Liver (tissue), 3 donors: ENCODE measurements at regions not wholly inside any gene's neighbourhood (a gene's known extent, or its start where the extent isn't known, plus 50 kb on each side); places are given as distances from the start of the nearest gene placed in this dataset.

Source experiments
- JUND ChIP-seq, 2 donors: IDR thresholded peaks; 2 replicates each; pipeline ENCODE4 v1.6.1; 2016; ENCODE audit warnings: antibody characterized with exemption in 2 of 2
- RAD21 ChIP-seq, 2 donors: IDR thresholded peaks; 2 replicates each; pipeline ENCODE4 v1.6.1; 2016; ENCODE audit warnings: antibody characterized with exemption in 2 of 2, mild to moderate bottlenecking in 2 of 2
- SP1 ChIP-seq: IDR thresholded peaks from 2 replicates; pipeline ENCODE4 v1.6.1; 2018; ENCODE audit warnings: antibody characterized with exemption, mild to moderate bottlenecking
- TAF1 ChIP-seq: conservative IDR thresholded peaks from 2 replicates; pipeline ENCODE4 v1.6.1; 2016; ENCODE audit warnings: antibody characterized with exemption, mild to moderate bottlenecking
- TF ChIP-seq, protein P1 (sequence below): fragments of 150-350 bp; IDR thresholded peaks from 2 replicates; pipeline ENCODE4 v1.5.1; 2017; ENCODE audit warnings: improper control_type of control experiment, low read depth, low read length; ENCODE audit not compliant: missing input control
- TF ChIP-seq, protein P2 (sequence below): IDR thresholded peaks from 2 replicates; pipeline ENCODE4 v1.6.1; 2016; ENCODE audit warnings: antibody characterized with exemption
- TF ChIP-seq, protein P3 (sequence below): IDR thresholded peaks from 2 replicates; pipeline ENCODE4 v1.6.1; 2016; ENCODE audit warnings: antibody characterized with exemption, mild to moderate bottlenecking
- donor health status: healthy.
- donor health status: healthy.

DNA sequence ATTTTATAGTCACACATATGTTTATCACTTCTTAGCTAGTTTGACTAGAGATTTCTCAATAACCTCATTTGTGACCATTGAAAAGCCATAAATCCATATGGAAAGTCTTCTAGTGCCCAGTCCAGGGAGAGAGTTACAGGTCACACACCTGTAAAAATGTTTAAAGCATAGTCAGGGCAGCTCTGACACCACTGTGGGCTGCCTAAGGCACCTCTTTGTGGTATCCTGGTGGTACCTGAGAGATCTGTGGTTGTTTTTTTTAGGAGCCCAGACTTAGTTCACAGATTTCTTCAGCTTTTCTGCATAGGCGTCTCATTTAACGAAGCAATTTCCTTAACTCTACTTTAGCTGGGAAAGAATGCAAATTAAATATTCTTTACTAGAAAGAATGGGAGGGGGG lies 186.6 kb downstream of the CENPW start:
- TF ChIP-seq, protein P1, sequence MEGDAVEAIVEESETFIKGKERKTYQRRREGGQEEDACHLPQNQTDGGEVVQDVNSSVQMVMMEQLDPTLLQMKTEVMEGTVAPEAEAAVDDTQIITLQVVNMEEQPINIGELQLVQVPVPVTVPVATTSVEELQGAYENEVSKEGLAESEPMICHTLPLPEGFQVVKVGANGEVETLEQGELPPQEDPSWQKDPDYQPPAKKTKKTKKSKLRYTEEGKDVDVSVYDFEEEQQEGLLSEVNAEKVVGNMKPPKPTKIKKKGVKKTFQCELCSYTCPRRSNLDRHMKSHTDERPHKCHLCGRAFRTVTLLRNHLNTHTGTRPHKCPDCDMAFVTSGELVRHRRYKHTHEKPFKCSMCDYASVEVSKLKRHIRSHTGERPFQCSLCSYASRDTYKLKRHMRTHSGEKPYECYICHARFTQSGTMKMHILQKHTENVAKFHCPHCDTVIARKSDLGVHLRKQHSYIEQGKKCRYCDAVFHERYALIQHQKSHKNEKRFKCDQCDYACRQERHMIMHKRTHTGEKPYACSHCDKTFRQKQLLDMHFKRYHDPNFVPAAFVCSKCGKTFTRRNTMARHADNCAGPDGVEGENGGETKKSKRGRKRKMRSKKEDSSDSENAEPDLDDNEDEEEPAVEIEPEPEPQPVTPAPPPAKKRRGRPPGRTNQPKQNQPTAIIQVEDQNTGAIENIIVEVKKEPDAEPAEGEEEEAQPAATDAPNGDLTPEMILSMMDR: no peak
- TF ChIP-seq SP1: no peak
- no peak for TF ChIP-seq RAD21 (IDR thresholded peaks at IDR 0.05)
- TF ChIP-seq, protein P2, sequence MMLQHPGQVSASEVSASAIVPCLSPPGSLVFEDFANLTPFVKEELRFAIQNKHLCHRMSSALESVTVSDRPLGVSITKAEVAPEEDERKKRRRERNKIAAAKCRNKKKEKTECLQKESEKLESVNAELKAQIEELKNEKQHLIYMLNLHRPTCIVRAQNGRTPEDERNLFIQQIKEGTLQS: no peak
- TF ChIP-seq, protein P3, sequence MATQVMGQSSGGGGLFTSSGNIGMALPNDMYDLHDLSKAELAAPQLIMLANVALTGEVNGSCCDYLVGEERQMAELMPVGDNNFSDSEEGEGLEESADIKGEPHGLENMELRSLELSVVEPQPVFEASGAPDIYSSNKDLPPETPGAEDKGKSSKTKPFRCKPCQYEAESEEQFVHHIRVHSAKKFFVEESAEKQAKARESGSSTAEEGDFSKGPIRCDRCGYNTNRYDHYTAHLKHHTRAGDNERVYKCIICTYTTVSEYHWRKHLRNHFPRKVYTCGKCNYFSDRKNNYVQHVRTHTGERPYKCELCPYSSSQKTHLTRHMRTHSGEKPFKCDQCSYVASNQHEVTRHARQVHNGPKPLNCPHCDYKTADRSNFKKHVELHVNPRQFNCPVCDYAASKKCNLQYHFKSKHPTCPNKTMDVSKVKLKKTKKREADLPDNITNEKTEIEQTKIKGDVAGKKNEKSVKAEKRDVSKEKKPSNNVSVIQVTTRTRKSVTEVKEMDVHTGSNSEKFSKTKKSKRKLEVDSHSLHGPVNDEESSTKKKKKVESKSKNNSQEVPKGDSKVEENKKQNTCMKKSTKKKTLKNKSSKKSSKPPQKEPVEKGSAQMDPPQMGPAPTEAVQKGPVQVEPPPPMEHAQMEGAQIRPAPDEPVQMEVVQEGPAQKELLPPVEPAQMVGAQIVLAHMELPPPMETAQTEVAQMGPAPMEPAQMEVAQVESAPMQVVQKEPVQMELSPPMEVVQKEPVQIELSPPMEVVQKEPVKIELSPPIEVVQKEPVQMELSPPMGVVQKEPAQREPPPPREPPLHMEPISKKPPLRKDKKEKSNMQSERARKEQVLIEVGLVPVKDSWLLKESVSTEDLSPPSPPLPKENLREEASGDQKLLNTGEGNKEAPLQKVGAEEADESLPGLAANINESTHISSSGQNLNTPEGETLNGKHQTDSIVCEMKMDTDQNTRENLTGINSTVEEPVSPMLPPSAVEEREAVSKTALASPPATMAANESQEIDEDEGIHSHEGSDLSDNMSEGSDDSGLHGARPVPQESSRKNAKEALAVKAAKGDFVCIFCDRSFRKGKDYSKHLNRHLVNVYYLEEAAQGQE: no peak
- no peak for TF ChIP-seq TAF1
- TF ChIP-seq JUND (IDR thresholded peaks at IDR 0.05): no peak
